ENCODE measurements at regions not wholly inside any gene's neighbourhood (a gene's known extent, or its start where the extent isn't known, plus 50 kb on each side); places are given as distances from the start of the nearest gene placed in this dataset.
A peak's percentile ranks its signal among the peaks of the same experiment; 100 is the strongest.
"Not testable (repeated sequence)": the region's sequence is repeated elsewhere in the genome, so short reads cannot be mapped to it uniquely, and the experiment has no call there.

DNA sequence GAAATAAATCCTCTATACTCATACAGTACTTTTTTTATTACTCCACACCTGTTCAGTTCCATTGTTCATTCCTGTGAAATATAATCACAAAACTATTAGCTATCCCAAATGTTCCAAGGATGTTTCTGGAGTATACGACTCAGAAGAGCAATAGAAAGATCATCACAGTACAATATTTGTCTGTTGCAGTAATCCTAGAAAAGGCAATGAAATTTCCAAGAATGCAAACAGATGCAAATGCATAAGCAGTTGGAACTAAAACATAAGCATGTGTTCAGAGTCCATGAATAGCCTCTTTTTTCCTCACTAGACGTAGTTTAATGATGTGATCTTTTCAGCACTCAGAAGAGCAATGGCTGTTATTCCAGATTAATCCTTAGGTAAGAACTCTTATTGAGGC, 55.2 kb downstream of the RTL3 start:
- no peak for DNase-seq

DNA sequence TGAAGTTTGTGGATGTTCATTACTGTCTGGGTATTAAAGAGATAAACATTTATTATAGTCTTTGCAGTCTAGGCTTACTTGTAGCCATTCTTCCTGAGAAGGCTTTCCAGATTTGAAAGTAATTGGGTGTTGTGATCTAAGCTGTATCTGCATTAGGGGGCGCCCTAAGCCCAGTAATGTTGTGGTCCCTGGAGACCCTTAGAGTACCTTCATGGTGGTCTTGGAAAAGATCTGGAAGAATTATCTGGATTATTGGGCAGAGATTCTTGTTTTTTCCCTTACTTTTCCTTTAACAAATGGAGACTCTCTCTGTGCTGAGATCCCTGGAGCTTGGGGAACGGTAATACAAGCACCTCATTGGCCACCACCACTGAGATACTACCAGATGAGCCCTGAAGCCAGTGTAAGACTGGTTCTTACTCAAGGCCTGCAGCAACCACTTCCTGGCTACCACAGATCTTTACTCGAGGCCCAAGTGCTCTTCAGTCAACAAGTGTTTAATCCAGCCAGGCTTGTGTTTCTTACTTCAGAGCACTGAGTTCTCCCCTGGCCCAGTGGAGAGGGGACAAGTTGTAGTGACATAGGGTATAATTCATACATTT, 63.1 kb downstream of the RTL3 start:
- no peak for DNase-seq

DNA sequence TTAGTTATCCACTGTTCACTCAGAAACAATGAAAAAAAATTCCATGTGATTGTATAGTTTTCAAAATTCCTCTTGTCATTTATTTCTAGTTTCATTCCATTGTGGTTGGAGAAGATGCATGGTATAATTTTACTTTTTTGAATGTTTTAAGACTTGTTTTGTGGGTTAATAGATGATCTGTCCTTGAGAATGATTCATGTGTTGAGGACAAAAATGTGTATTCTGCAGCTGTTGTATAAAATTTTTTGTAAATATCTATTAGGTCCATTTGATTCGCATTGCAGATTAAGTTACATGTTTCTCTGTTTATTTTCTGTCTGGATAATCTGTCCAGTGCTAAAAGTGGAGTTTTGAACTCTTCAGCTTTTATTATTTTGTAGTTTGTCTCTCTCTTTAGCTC, 65.4 kb downstream of the RTL3 start:
- DNase-seq = no peak

DNA sequence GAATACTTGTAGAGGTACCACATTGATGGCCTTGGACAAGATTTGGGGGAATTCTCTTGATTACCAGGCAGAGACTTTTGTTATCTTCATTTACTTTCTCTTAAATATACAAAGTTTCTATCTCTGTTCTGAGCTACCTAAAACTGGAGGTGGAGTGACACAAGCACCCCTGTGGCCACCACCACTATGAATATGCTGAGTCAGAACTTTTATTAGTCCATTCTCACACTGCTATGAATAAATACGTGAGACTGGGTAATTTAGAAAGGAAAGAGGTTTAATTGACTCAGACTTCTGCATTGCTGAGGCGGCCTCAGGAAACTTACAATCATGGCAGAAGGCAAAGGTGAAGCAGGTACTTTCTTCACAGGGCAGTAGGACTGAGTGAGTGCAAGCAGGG, 67.1 kb downstream of the RTL3 start:
- no peak for DNase-seq

DNA sequence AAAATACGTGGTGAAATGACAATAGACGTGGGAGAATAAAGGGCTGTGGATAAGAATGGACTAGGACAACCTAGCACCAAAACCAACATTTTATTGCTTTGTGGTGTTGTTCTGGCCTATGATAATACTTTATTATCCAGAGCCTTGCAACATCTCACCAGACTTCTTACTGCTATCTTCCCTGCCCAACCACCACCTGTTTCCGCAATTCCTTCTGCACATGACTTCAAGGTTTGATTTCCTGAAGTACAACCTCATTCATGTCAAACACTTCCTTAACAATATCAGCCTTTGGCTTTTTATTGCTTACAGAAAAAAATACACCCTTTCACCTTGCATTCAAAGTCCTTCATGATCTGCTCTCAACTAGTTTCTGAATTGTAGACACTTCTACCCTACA, 84.8 kb downstream of the RTL3 start:
- no peak for DNase-seq

DNA sequence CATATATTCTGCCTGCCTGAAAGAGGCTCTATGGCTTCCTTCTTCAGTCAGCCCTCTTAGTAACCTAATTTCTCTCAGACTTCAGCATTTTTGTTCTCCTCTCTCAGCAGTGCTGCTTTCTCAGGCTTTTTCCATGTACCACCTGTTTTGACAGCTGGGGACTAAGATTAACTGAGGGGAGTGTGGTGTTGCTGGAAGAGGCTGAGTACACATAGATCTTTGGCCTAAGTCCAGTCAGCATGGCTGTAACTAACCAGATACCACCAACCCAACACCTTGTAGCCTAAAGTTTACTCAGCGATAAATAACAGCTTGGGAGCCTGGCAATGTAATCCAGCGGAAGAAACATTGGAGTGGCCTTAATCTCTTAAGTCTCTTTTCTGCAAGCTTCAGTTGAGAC, 85.5 kb downstream of the RTL3 start:
- DNase-seq = no peak

DNA sequence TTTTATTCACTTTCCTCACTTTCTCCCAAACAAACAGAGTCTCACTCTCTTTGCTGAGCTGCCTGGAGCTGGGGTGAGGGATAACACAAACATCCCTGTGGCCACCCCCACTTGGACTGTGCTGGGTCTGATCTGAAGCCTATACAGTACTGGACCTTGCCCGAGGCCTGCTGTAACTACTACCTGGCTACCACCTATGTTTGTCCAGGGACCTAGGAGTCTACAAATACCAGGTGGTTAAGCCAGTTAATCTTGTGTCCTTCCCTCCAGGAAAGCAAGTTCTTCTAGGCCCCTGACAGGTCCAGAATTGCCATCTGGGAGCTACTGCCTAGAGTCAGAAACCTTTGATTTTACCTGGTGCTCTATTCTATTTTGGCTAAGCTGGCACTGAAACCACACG, 87.3 kb downstream of the RTL3 start:
- no peak for DNase-seq

DNA sequence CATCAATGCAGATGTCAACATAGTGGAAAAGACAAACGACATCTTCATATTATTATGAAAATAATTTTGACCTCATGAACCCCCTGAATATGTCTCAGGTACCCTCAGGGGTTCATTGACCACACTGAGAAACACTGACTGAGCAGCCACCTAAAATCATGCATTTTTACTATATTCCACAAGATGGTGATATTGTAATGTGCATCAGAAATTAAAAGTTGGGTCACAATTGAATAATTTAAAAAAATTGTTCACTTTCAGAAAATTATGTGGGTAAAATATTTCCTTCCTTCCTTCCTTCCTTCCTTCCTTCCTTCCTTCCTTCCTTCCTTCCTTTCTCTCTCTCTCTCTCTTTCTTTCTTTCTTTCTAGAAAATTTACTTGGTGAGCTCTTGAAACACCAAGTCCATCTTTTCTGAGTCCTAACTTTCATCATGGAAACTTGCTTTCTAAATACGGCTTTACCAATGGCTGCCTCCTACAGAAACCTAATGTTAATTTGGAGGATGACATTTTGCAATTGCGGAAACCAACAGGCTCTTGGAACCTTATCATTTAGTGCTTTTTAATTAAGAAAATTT, 103.6 kb downstream of the RTL3 start:
- peak in 1 of 2 donors; percentile 10 for DNase-seq

DNA sequence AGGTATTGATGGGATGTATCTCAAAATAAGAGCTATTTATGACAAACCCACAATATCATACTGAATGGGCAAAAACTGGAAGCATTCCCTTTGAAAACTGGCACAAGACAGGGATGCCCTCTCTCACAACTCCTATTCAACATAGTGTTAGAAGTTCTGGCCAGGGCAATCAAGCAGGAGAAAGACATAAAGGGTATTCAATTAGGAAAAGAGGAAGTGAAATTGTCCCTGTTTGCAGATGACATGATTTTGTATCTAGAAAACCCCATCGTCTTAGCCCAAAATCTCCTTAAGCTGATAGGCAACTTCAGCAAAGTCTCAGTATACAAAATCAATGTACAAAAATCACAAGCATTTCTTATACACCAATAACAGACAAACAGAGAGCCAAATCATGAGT, 106.5 kb downstream of the RTL3 start:
- not testable (repeated sequence) for DNase-seq

DNA sequence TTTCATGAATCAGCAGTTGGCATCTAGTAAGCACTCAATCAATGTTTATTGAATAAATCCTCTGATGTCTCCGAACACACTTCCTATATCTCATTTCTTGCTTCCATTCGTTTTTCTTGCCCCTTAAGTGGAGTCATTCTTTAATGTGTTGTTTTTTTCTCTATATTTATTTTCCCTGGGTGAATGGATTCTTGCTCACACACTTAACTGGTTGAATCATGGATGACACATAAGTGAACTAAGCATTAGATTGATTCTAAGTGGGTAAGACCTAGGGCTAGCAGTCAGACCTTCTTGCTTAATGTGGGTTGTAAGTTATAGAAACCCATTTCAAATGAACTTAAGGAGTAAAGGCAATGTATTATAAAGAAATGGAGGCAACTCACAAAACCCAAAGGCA, 111.1 kb downstream of the RTL3 start:
- no peak for DNase-seq

DNA sequence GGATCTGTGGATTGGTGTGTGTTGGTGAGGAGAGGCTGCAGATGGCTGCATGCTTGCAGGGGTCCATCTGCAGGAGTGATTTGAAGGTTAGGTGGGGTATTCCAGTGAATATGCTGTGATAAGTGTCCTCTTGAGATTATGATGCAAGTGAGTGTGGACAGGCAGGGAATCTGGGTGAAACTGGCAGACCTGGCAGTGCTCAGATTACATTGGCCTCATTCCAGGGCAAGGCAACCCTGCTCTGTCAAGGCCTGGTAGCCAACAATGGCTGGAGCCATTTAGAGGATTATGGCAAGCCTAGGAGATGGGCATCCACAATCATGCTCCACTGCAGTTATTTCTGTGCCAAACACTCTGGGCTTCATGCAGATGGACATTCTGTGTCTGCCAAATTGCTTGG, 113.9 kb downstream of the RTL3 start:
- DNase-seq = no peak

DNA sequence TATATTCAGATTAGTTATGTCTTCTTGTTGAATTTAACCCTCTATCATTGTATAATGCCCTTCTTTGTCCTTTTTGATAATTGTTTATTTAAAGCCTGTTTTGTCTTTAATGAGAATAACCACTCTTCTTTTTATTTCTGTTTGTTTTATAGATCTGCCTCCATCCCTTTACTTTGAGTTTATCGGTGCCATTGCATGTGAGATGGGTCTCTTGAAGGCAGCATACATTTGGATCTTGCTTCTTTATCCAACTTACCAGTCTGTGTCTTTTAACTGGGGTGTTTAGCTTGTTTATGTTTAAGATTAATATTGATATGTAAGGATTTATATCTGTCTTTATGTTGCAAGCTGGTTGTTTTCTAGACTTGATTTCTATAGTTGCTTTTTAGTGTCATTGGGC, 115.8 kb downstream of the RTL3 start:
- no peak for DNase-seq

DNA sequence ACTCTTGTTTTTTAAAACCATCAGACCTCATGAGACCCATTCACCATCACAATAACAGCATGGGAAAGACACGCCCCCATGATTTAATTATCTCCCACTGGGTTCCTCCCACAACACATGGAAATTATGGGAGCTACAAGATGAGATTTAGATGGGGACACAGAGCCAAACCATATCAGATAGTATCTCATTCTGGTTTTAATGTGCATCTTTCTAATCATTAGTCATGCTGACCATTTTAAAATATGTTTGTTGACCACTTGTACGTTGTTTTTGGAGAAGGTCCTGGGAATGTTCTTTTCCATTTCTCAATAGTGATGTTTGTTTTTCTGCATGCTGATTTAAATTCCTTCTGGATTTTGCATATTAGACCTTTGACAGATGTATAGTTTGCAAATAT, 119.0 kb downstream of the RTL3 start:
- DNase-seq = no peak

DNA sequence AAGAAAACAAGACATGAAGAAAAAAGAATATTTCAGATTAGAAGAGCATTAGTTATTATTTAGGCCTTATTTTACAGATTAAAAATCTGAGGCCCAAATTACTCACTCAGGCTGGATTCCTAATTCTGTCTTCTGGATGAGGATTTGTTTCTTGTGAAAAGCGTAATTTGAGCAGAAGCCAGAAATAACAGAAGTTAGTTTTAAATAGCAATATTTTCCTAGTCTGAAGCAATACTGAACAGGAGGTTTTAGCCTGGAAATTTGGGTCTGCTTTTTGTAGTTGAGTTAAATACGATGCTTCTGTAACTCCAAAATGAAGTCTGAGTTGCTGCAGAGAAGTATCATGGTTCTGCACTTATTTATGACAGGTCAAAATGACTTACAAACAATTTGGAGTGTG, 124.9 kb downstream of the RTL3 start:
- DNase-seq = no peak

DNA sequence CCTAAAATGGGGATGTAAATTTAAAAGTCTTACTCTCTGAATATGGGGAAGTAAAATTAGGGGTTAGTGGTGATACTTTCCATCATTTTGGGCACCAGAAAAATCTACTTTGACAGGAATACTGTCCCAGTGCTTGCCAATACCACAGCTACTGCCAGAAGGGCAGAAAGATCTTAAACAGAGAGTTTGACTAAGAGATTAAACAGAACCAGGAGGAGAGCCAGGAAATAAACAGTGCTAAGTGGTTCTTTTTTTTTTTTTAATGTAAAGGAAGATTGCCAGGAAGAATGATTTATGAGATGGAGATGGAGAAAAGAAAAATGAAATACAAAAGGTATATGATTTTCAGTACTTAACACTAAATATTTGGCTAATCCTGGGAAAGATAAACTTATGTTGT, 126.8 kb downstream of the RTL3 start:
- no peak for DNase-seq

DNA sequence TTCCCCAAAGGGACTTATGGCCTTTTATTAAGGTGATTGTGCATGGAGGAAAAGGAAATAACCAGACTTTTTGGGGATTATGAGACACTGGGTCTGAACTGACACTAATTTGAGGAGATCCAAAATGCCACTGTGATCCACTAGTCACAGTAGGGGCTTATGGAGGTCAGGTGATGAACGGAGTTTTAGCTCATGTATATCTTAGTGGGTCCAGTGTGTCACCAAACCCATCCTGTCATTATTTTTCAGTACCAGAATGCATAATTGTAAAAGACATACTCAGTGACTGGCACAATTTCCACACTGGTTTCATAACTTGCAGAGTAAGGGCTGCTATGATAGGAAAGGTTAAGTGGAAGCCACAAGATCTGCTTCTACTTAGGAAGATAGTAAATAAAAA, 131.3 kb downstream of the RTL3 start:
- DNase-seq = no peak

DNA sequence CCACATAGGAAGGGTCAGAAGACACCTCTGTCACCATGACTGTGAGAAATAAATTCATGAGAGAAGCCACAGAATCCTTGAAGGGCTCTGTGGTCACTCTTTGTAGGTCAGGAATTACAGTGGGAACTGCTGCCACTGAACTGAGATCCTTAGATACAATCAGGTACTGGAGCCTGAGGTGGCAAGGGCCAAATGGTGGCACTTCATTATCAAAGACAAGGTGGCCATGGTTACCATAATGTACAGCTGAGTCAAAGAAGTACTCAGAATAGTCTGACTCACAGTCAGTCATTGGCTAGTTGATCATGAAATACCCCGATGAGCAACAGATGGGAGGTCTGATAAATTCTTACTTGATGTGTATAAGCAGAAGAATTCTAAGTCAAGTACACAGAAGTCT, 131.9 kb downstream of the RTL3 start:
- DNase-seq = no peak

DNA sequence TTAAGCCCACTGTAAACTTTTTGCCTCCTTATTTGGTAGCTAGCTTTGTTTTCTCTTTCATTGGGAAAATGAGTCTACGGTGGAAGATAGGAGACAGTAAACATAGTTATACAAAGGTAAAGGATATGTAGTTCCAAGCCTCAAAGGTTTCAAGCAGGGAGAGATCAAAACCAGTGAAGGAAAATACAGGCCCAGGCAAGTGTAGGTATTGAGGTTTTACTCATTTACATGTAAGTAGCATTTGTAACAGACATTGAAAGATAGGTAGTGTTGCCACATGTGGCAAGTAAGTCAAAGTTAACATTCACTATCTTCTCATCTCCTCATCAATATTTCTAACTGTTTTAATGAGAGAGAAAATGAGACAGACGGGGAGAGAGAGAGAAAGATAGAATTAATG, 136.5 kb downstream of the RTL3 start:
- no peak for DNase-seq

DNA sequence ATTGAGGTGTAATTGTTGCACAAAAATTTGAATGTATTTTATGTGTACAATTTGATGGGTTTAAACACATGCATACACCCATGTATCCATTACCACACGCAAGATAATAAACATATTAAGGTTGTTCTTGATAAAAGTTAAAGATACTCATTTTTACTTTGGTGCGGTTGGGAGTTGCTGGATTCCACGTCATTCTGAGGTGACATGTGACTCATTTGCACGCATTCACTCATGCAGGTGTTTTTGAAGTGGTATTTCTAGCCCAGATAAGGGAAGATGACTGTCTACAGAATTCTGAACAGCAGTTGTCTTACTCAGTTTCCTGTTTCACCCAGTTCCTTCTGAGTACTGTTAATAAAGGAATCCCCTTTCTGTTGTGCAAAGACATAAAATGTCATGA, 142.0 kb downstream of the RTL3 start:
- no peak for DNase-seq

DNA sequence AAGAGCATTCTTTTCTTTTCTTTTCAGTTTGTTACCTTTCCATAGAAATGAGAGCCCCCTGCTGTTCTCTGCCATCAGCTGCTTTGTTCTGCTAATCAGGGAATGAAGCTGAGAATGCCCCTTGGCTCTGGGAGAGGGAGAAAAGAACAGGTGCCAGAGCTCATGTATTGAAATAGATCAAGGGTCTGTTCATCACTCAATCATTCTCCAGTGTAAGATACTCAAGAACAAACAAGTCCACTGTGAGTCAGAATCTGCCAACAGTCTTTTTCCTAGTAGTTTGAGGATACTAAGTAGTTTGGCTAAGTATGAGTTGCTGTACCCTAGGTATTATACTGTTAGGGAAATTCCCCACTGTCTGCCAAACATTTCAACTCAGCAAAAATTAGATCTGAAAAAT, 144.3 kb downstream of the RTL3 start:
- no peak for DNase-seq

DNA sequence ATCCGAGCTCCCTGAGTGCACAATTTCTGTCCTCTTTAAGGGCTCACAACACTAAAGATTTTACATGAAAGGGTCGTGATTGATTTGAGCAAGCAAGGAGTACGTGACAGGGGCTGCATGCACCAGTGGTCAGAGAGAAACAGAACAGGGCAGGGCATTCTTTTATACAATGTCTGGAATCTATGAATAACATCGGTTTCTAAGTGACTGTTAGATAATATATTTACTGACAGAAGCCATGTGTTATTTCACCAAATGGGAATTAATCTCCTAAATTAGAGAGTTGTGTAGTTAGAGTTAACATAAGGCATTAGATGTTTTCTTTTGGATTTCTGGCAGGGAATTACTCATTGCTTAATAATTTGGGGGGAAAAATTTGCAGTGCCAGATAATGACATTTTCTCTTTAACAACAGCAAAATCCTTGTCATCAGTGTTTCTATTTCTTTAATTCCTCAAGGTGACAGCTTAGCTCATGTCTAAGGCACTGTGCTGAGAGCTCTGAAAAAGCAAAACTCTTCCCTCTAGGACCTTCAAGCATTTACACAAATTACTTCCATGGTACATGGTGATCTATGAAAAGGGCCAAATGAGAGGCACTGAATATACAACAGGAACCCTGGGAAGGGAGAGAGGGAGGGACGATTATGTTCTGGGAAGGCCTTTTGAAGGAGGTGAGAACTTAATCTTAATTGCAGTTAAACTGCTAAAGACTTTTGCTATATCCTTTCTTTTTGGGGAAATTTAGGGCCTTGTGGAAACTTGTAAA, 145.0 kb downstream of the RTL3 start:
- no peak for DNase-seq

DNA sequence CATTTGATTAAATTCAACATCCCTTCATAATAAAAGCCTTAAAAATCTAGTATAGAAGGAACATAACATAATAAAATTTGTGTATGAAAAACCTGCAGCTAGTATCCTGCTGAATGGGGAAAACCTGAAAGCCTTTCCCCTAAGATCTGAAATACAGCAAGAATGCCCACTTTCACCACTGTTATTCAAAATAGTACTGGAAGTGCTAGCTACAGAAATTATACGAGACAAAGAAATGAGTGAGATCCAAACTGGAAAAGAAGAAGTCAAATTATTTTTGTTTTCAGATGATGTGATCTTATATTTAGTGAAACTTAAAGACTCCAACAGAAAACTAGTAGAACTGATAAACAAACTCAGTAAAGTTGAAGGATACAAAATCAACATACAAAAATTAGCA, 152.9 kb downstream of the RTL3 start:
- DNase-seq = no peak

DNA sequence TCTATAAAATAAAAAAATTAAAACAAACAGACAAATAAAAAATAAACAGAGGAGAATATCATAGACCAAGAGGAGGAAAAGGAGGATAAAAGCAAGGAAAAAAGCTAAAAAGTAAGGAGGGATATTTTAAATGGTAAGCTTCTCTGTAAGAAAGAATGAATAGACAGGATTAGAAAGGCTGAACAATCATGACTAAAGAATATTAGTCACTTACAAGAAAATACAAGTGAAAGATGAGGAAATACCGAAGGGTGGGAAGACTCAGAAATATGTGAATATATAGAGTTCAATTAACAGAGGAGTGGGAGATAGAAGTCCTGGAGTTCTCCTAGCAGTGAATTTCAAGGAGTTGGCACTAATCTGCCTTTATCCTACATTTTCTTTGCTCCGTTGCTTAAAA, 162.6 kb downstream of the RTL3 start:
- no peak for DNase-seq

DNA sequence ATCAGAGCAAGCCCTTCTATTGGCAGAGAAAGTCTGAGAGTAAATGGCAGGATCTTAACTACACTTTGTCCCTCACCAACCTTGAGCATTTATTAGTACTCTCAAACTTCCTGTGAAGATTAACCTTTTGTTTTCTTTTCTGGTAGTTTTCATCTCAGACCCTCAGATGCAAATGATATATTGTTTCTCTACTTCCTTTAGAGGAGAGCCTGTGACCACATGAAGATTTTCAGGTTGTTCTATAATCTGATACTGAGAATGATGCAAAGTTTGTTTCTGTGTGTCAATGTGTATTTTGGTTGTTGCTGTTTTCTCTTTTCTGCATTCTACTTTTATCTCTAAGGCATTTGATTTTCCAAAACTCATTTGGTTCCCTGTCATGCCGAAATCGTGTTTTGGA, 165.8 kb upstream of the CYSLTR1 start:
- no peak for DNase-seq

DNA sequence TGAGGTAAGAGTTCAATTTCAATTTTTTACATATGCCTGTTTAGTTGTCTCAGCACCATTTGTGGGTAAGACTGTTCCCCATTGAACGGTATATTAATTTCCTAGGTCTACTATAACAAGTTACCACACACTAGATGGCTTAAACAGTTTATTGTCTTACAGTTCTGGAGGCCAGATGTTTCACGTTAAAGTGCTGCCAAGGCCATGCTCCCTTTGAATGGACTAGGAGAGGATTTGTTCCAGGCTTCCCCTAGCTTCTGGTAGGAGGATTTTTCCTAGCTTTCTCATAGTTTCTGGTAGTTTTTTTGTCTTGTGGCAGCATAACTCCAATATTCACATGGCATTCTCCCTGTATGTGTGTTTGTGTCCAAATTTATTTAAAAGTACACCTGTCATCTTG, 149.3 kb upstream of the CYSLTR1 start:
- DNase-seq = no peak

Data from inflammatory macrophage treated with lipopolysaccharide for 1 hour (primary cell).